ENCODE measurements at regions not wholly inside any gene's neighbourhood (a gene's known extent, or its start where the extent isn't known, plus 50 kb on each side); places are given as distances from the start of the nearest gene placed in this dataset.

DNA sequence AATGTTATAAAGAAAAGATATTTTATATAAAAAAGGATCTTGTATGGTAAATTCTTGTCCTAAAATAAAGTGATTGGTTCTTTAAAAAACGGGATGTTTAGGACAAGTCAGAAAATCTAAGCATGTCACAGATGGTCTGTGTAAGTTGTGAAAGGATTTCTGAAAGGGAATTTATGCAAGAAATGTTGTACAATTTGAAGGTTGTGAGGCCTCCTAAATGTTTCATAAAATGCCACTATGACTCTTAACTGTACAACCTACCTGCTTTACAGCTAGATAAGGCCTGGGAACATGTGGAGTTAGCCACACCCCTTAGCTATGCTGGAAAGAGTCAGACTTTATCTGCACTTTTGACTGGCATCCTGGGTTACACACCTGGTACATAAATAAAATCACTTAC is 951.5 kb upstream of the POU3F4 start:
- peaks cover 43% of the 10 kb centered on the region for H3K9me3 ChIP-seq (ENCODE audit: control insufficient read depth, low read depth, low read length)
- H2AK5ac ChIP-seq (ENCODE audit: insufficient read length, low read length), result no peak overlapping the region
- no peak overlapping the region for H2BK15ac ChIP-seq (ENCODE audit: low read depth, low read length)
- no peak overlapping the region for H3K4me2 ChIP-seq (ENCODE audit: insufficient read depth, insufficient read length, low read length)
- no peak overlapping the region for H2BK20ac ChIP-seq (ENCODE audit: low read depth, low read length, poor library complexity, severe bottlenecking)
- Mint-ChIP-seq H3K9me3 (peaks cover 72 to 80% of the 10 kb centered on the region in 2 experiments), H3K4me3 (no peak overlapping the region), H3K27me3 (ENCODE audit: low read depth) (peaks cover 5% of the 10 kb centered on the region; the same call in 1 of the 2 replicates), H3K27ac (no peak overlapping the region), H3K4me1 (no peaks in the 10 kb centered on the region), H3K36me3 (ENCODE audit: insufficient read depth in 1 of 3, low read depth in 3 of 3) (peaks cover 15 to 27% (median 18%) of the 10 kb centered on the region in 3 experiments)
- H3K4ac ChIP-seq (ENCODE audit: low read depth, low read length), result no peak overlapping the region
- no peak overlapping the region for H3K14ac ChIP-seq (ENCODE audit: insufficient read depth, low read length)
- no peak overlapping the region for H4K5ac ChIP-seq (ENCODE audit: insufficient read length, low read depth, low read length)
- no peak overlapping the region for H3K23ac ChIP-seq (ENCODE audit: insufficient read length, low read depth, low read length)
- no peak overlapping the region for H2BK12ac ChIP-seq (ENCODE audit: insufficient read length, low read depth, low read length)
- no peak overlapping the region for H3K18ac ChIP-seq (ENCODE audit: insufficient read length, low read depth, low read length)
- TF ChIP-seq, protein P1, sequence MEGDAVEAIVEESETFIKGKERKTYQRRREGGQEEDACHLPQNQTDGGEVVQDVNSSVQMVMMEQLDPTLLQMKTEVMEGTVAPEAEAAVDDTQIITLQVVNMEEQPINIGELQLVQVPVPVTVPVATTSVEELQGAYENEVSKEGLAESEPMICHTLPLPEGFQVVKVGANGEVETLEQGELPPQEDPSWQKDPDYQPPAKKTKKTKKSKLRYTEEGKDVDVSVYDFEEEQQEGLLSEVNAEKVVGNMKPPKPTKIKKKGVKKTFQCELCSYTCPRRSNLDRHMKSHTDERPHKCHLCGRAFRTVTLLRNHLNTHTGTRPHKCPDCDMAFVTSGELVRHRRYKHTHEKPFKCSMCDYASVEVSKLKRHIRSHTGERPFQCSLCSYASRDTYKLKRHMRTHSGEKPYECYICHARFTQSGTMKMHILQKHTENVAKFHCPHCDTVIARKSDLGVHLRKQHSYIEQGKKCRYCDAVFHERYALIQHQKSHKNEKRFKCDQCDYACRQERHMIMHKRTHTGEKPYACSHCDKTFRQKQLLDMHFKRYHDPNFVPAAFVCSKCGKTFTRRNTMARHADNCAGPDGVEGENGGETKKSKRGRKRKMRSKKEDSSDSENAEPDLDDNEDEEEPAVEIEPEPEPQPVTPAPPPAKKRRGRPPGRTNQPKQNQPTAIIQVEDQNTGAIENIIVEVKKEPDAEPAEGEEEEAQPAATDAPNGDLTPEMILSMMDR (conservative IDR thresholded peaks at IDR 0.05), result no peak
- no peak overlapping the region for H3K27ac ChIP-seq (ENCODE audit: insufficient read length, low read depth, low read length)
- no peaks in the 10 kb centered on the region for H3K27me3 ChIP-seq (ENCODE audit: insufficient read depth, low read length)
- H2BK5ac ChIP-seq (ENCODE audit: insufficient read length, low read length), result no peak overlapping the region
- H2AFZ ChIP-seq (ENCODE audit: low read length), result no peak overlapping the region
- WGBS (ENCODE audit: extremely low coverage, insufficient read length, low lambda C conversion rate), result no CpG with 5 or more reads among the region's 1 CpG
- H3T11ph ChIP-seq (ENCODE audit: low read length), result no peak overlapping the region
- no peaks in the 10 kb centered on the region for H3K4me1 ChIP-seq (ENCODE audit: insufficient read depth, low read length)
- H3K56ac ChIP-seq (ENCODE audit: insufficient read length, low read depth, low read length), result no peak overlapping the region
- H4K20me1 ChIP-seq (ENCODE audit: control insufficient read depth, insufficient read depth, insufficient read length), result no peaks in the 10 kb centered on the region
- H4K8ac ChIP-seq (replicated peaks; ENCODE audit: insufficient read length, low read depth, low read length), result no peak overlapping the region
- no peak for DNase-seq
- no peak overlapping the region for H2BK120ac ChIP-seq (ENCODE audit: low read depth, low read length, poor library complexity, severe bottlenecking)
- H3K79me2 ChIP-seq (ENCODE audit: insufficient read depth, low read length), result no peaks in the 10 kb centered on the region
- H4K91ac ChIP-seq (ENCODE audit: insufficient read length, low read depth, low read length), result no peak overlapping the region
- H3K79me1 ChIP-seq (ENCODE audit: insufficient read depth, low read depth, low read length, poor library complexity, severe bottlenecking), result no peaks in the 10 kb centered on the region
- H3K23me2 ChIP-seq (ENCODE audit: insufficient read length, low read depth, low read length, poor library complexity, severe bottlenecking), result no peaks in the 10 kb centered on the region
- no peak overlapping the region for H3K9ac ChIP-seq (ENCODE audit: extremely low read depth, insufficient read length, low read length)
